HG02763 (cell line): ENCODE measurements at regions not wholly inside any gene's neighbourhood (a gene's known extent, or its start where the extent isn't known, plus 50 kb on each side); places are given as distances from the start of the nearest gene placed in this dataset.
"Not testable (repeated sequence)": the region's sequence is repeated elsewhere in the genome, so short reads cannot be mapped to it uniquely, and the experiment has no call there.

ENCODE experiments used
- ATAC-seq: cut with Tn5 transposase; IDR thresholded peaks from one replicate; pipeline ENCODE4 v1.9.1; 2021; ENCODE audit warnings: mild to moderate bottlenecking, moderate library complexity; ENCODE audit not compliant: unreplicated experiment

- no peak for ATAC-seq
Measured at GRCh38 chr9:115849679-115850412, 303.7 kb upstream of the PAPPA start.

- ATAC-seq = no peak
Measured at GRCh38 chr9:115850548-115851304, 302.9 kb upstream of the PAPPA start.

DNA sequence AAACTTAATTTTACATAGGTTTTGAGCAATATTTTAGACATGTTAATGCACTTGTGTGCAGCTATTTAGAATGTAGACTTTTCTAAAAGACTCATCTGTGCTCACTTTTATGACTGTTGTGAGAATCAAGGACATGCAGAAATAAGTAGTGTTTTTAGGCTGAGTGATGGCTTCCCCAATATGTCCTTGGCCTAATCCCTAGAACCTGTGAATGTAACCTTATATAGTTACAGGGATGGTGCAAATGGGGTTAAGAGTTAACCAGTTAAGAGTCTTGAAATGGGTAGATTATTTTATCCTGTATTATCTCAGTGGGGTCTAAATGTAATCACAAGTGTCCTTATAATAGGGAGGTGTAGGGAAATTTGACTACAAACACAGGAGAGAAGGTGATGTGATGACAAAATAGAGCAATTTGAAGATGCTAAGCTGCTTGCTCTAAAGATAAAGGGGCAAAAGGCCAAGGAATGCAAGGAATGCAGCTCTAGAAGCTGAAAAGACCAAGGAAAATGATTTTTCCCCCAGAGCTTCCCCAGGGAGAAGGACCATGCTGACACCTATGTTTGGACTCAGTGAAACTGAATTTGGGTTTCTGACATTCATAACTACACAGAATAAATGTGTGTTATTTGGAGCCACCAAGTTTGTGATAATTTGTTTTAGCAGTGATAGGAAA is 298.0 kb upstream of the PAPPA start:
- no peak for ATAC-seq

DNA sequence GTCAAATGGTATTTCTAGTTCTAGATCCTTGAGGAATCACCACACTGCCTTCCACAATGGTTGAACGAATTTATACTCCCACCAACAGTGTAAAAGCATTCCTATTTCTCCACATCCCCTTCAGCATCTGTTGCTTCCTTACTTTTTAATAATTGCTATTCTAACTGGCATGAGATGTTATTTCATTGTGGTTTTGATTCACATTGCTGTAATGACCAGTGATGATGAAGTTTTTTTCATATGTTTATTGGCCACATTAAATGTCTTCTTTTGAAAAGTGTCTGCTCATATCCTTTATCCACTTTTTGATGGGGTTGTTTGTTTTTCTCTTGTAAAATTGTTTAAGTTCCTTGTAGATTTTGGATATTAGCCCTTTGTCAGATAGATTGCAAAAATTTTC is 295.2 kb upstream of the PAPPA start:
- not testable (repeated sequence) for ATAC-seq

- no peak for ATAC-seq
Measured at GRCh38 chr9:115862021-115862420, 291.6 kb upstream of the PAPPA start.

- ATAC-seq = no peak
Measured at GRCh38 chr9:115864581-115864980, 289.0 kb upstream of the PAPPA start.

DNA sequence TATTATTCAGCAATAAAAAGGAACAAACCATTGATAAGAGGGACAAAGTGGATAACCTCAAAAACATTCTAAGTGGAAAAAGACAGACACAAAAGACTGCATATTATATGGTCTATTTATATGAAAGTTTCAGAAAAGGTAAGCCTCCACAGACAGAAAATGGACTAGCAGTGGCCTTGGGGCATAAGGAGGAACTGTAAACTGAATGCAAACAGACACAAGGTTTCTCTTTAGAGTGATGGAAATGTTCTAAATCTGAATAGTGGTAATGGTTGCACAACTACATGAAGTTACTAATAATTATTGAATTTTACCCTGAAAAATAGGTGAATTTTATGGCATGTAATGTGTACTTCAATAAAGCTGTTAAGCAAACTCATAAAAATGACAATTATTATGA is 286.3 kb upstream of the PAPPA start:
- ATAC-seq = no peak

DNA sequence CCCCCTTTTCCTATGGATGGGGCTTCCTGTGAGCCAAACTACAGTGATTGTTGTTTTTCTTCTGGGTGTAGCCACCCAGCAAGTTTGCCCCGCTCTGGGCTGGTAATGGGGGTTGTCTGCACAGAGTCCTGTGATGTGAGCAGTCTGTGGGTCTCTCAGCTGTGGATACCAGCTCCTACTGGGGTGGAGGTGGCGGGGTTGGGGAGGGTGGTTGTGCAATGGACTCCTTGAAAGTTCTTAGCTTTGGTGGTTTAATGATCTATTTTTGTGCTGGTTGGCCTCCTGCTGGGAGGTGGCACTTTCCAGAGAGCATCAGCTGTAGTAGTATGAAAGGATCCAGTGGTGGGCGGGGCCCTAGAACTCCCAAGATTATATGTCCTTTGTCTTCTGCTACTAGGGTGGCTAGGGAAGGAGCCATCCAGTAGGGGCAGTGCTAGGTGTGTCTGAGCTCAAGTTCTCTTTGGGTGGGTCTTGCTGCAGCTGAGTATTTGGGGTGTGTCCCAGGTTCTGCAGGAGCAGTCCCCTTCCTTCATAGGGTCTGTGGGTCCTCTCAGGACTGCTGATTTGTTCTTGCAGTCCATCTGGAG is 275.6 kb upstream of the PAPPA start:
- no peak for ATAC-seq

- ATAC-seq = no peak
Measured at GRCh38 chr9:115879451-115879850, 274.1 kb upstream of the PAPPA start.

DNA sequence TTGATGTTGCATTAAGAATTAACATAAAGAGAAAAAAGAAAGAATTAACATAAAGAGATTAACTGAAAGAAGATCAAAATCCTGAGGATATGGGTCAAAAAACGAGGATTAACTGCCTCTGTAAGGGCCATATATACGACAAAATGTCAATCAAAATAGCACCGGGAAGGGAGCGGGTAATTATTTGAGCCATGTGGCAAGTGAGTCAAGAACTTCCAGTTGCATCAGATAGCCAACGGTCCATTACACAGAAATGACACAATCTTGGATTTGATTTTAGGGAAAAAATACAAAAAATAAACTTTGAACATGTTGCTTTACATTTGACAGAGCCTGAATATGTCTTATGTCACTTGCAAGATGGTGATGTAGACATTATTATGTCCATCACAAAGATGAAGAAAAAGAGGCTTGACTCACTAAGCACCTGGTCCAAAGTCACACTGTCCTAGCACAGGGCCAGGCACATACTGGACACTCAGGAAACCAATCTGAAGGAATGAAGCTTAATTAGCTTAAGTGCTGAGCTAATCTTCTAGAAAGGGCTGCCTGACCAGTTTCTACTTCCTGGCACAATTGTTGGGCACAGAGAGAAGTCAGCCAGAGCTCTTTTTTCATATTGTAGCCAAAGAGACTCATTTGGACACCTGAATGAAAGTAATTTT is 273.2 kb upstream of the PAPPA start:
- no peak for ATAC-seq

- no peak for ATAC-seq
Measured at GRCh38 chr9:115882911-115883310, 270.7 kb upstream of the PAPPA start.

DNA sequence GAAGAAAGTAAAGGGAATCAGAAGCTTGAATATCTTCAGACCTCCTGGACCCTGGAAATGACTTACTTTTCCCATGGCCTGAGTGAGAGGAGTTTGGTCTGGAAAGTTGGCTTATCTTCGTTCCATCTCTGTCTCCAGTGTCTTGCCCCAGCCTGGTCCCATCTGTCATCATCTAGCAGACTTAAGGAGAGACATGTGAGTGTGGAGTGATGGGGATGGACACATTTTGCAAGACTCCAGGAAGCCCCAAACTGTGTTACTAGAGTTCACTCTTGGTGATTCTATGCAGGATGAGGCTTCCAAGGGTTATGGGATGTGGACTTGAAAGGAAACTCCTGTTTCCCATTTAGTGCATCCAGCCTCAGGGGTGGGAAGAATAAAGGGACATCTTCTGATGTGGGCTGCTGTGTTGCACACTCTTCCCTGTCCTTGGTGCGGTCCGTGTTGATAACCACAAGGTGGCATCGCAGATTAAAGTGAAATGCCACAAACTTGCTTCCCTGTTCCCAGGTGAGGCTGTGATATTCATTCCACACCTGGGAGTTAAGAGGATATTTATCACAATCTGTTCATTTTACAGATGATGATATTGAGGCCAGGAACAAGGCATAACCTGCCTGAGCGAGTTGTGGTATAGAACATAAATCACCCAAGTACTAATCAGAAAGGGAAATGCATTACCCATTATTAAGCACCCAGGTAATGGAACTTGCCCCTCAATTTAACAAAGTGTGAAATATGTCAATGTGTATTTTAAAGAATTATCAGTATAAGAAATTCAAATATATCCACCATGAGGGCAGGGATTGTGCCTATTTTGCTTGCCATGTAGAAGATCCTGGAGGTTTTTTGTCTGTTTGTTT is 269.9 kb upstream of the PAPPA start:
- no peak for ATAC-seq

DNA sequence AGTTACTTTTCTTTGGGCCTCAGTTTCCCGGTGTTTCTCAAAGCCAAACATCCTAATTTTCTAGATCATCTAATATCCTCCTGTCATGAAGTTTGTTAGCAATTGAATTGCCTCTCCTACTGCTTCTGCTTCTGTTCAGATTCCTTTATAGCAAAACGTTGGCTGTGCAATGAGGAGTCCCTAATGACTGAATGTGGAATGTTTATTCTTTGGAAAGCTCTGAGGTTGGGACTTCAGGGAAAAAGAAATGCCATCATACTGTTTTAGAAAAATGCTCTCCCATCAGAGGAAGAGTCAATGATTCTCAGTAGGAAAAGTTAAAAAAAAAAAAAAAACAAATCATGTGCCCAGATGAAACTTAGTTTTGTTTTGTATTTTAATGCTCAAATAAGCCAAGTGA is 268.7 kb upstream of the PAPPA start:
- no peak for ATAC-seq

DNA sequence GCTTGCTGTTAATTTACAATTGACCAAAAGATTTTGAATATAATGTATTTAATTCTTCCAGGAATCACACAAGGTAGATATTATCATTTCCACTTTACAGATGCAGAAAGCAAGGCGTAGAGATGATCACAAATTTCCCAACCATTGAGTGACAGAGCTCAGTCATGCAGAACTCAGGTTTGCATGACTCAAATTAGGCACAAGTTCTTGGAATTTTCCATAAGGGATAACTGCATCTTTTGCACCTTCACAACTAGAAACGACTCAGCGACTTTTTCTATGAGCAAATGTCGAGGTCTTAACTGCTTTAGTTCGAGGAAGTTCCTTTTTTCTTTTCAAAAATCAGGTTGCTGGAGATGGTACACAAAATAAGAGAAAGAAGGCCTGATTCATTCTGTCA is 265.5 kb upstream of the PAPPA start:
- no peak for ATAC-seq

DNA sequence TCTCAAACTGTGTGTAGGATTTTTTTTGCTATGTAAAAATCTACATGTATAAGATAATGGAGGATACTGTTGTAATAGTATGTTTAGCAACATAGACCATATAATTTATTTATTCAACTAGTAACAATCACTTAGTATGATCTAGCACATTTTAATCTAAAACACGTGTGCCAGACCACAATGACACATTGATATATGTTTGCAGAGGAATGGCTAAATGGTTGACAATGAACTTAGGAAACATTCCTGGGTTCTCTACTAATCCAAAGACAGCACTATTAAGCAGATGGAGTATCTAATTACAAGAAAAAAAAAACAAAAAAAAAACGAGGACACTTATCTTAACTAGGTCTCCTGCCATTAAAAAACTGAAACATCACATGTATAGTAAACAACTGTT is 261.7 kb upstream of the PAPPA start:
- no peak for ATAC-seq

DNA sequence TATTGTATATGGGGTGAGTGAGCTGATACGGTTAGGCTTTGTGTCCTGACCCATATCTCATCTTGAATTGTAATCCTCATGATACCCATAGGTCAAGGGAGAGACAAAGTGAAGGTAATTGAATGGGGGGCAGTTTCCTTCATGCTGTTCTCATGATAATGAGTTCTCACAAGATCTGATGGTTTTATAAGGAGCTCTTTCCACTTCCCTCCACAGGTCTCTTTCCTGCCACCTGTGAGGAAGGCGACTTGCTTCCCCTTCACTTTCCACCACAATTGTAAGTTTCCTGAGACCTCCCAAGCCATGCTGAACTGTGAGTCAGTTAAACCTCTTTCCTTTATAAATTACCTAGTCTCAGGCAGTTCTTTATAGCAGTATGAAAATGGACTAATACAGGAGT is 255.1 kb upstream of the PAPPA start:
- ATAC-seq = not testable (repeated sequence)

GRCh38 chr9:115900698-115901097 is 252.9 kb upstream of the PAPPA start:
- ATAC-seq = no peak

DNA sequence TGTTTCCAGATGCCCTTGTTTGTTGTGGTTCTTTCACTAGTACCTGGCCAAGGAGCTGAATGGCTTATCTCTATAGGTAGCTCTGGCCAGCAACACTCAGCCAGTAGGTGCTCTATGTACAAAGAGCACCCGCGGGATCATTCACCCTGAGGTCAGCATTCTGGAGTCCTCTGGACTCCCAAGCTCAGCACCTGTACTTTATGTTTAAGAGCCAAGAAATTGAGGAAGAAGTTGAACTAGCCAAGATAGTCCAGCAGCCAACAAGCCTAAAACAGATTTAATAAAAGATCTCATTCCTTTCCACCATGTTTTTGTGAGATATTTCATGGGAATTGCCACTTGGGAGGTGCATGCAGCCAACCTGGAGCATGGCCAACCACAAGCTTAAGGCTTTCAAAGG is 242.6 kb upstream of the PAPPA start:
- ATAC-seq = no peak

DNA sequence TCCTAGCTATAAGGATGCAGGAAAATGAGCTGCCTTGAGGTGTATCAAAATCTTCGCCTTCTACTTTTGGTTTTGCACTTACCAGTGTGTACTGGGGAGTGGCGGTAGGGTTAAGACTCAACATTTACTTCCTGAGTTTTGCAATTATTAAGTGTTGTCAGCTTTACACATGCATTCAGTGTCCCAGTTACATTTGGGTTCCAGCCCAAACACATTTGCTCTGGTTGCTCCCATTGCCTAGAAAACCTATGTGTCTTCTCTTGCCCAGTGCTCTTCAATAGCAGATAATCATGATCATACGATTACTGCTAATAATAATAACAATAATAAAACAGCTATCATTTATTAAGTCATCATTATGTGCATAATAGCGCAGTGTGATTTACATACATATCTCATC is 241.5 kb upstream of the PAPPA start:
- ATAC-seq = no peak

DNA sequence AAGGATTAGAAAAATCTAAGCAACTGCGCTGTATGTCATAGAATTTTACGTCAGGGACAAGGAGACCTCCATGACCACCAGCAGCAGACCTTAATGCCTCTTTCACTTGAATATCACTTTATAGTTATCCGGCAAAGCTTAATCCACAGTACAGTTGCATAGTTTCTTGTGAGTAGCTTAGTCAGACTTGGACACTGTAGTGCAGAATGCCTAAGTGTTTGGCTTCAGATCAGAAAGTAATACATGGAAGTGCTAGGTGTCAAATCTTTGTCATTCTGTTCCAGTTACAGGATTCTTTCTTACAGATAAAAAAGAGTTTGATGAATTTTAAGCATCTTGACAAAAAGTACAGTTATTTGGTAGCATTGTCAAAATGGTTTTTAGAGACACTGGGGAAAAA is 239.9 kb upstream of the PAPPA start:
- no peak for ATAC-seq
